NB4 (cell line): ENCODE measurements at regions not wholly inside any gene's neighbourhood (a gene's known extent, or its start where the extent isn't known, plus 50 kb on each side); places are given as distances from the start of the nearest gene placed in this dataset.

ENCODE experiments used
- MYC ChIP-seq: IDR thresholded peaks from 2 replicates; pipeline ENCODE4 v1.6.1; 2011; ENCODE audit warnings: low read depth, low read length
- POLR2A ChIP-seq: IDR thresholded peaks from 2 replicates; pipeline ENCODE4 v1.6.1; 2011; ENCODE audit warnings: mild to moderate bottlenecking; ENCODE audit not compliant: insufficient read length; ENCODE audit errors: extremely low read depth
- TF ChIP-seq, protein P1 (sequence below): IDR thresholded peaks from one replicate; pipeline ENCODE4 v1.5.1; 2012; ENCODE audit warnings: low read depth, low read length

GRCh38 chr7:7080802-7081201, 101.5 kb upstream of the C1GALT1 start:
- TF ChIP-seq, protein P1, sequence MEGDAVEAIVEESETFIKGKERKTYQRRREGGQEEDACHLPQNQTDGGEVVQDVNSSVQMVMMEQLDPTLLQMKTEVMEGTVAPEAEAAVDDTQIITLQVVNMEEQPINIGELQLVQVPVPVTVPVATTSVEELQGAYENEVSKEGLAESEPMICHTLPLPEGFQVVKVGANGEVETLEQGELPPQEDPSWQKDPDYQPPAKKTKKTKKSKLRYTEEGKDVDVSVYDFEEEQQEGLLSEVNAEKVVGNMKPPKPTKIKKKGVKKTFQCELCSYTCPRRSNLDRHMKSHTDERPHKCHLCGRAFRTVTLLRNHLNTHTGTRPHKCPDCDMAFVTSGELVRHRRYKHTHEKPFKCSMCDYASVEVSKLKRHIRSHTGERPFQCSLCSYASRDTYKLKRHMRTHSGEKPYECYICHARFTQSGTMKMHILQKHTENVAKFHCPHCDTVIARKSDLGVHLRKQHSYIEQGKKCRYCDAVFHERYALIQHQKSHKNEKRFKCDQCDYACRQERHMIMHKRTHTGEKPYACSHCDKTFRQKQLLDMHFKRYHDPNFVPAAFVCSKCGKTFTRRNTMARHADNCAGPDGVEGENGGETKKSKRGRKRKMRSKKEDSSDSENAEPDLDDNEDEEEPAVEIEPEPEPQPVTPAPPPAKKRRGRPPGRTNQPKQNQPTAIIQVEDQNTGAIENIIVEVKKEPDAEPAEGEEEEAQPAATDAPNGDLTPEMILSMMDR: no peak
- no peak for TF ChIP-seq POLR2A
- TF ChIP-seq MYC: no peak
